GM12873 (cell line): ENCODE measurements at regions not wholly inside any gene's neighbourhood (a gene's known extent, or its start where the extent isn't known, plus 50 kb on each side); places are given as distances from the start of the nearest gene placed in this dataset.

Source experiments
- CTCF ChIP-seq: IDR thresholded peaks from 2 replicates; pipeline ENCODE4 v1.5.1; 2012; ENCODE audit warnings: low read depth, mild to moderate bottlenecking, moderate library complexity, low read length, control low read depth; ENCODE audit not compliant: insufficient read depth; ENCODE audit errors: missing control alignments

- no peak for TF ChIP-seq CTCF
These were observed 203.3 kb downstream of the EDN1 start for GRCh38 chr6:12493446-12493845.

- TF ChIP-seq CTCF: no peak
These were observed 204.0 kb downstream of the EDN1 start for GRCh38 chr6:12494161-12494560.

- TF ChIP-seq CTCF: no peak
These were observed 211.8 kb downstream of the EDN1 start for GRCh38 chr6:12501990-12502389.

- TF ChIP-seq CTCF: peak; percentile 74
These were observed 212.1 kb upstream of the PHACTR1 start for GRCh38 chr6:12504325-12504966.

GRCh38 chr6:12505486-12505885 is 211.1 kb upstream of the PHACTR1 start:
- no peak for TF ChIP-seq CTCF

- no peak for TF ChIP-seq CTCF
These were observed 210.4 kb upstream of the PHACTR1 start for GRCh38 chr6:12506159-12506558.

GRCh38 chr6:12507636-12508035 is 208.9 kb upstream of the PHACTR1 start:
- TF ChIP-seq CTCF: no peak
